A549 (cell line): ENCODE measurements at regions not wholly inside any gene's neighbourhood (a gene's known extent, or its start where the extent isn't known, plus 50 kb on each side); places are given as distances from the start of the nearest gene placed in this dataset.
"Not testable (repeated sequence)": the region's sequence is repeated elsewhere in the genome, so short reads cannot be mapped to it uniquely, and the experiment has no call there.

Source experiments
- ATAC-seq, 2 experiments: fragments of 200-7000 bp in 1 of 2; fragments of >200 bp in 1 of 2; cut with Nextera tagmentation in 1 of 2; cut with Tn5 transposase in 1 of 2; 3 replicates each; pipeline versions ENCODE4 v1.8.0 to v1.9.1; 2018 to 2020; ENCODE audit warnings: mild to moderate bottlenecking in 1 of 2, moderate library complexity in 1 of 2
- CTCF ChIA-PET: fragments of 300-600 bp; sonication (Branson Sonifier 250); formaldehyde crosslinking; extraction: SDS; loops from one replicate; lab custom pipeline; 2021; ENCODE audit warnings: antibody characterized with exemption, inconsistent platforms; lab: Yijun Ruan, JAX
- POLR2A ChIA-PET: fragments of 350-600 bp; formaldehyde crosslinking; extraction: SDS; loops from one replicate; lab custom pipeline; 2021; ENCODE audit warnings: antibody characterized with exemption, inconsistent platforms; lab: Yijun Ruan, JAX
- DNase-seq, 2 experiments: peaks; one replicate each; pipeline versions ENCODE4 v3.0.0 to v3.0.0-alpha.2; 2011 to 2016; ENCODE audit warnings: low read depth in 1 of 2, low spot score in 1 of 2
- FAIRE-seq: peaks from 2 replicates; lab custom pipeline; 2011; peaks lifted over from hg19 to GRCh38; lab: Jason Lieb, UNC
- H3K27ac ChIP-seq, 2 experiments: fragments of >200 bp; sonication (Bioruptor Twin); formaldehyde crosslinking; 3 replicates each; pipeline ENCODE4 v1.5.1; 2016 to 2017
- H3K4me1 ChIP-seq: fragments of >200 bp; sonication (Bioruptor Twin); formaldehyde crosslinking; 3 replicates; pipeline ENCODE4 v1.6.1; 2016
- H3K4me2 ChIP-seq: fragments of >200 bp; sonication (Bioruptor Twin); formaldehyde crosslinking; 3 replicates; pipeline ENCODE4 v1.6.1; 2016
- H3K4me3 ChIP-seq: fragments of >200 bp; sonication (Bioruptor Twin); formaldehyde crosslinking; 3 replicates; pipeline ENCODE4 v1.5.1; 2016
- H3K9me3 ChIP-seq: fragments of >200 bp; sonication (Bioruptor Twin); formaldehyde crosslinking; 3 replicates; pipeline ENCODE4 v1.6.1; 2016
- CEBPB ChIP-seq, 2 experiments: fragments of >200 bp in 1 of 2; sonication (Bioruptor Twin) in 1 of 2; formaldehyde crosslinking in 1 of 2; IDR thresholded peaks; 2 replicates each; pipeline ENCODE4 v1.6.1; 2012 to 2016
- CHD2 ChIP-seq: fragments of 150-350 bp; IDR thresholded peaks from 2 replicates; pipeline ENCODE4 v1.6.1; 2014; ENCODE audit warnings: low read length; ENCODE audit not compliant: partially characterized antibody
- CTCF ChIP-seq: fragments of >200 bp; sonication (Bioruptor Twin); formaldehyde crosslinking; IDR thresholded peaks from 3 replicates; pipeline ENCODE4 v1.5.1; 2016
- EHF ChIP-seq: fragments of 250-450 bp; sonication (Bioruptor Pico); IDR thresholded peaks from 2 replicates; pipeline ENCODE4 v1.5.0; 2020; ENCODE audit warnings: mild to moderate bottlenecking
- EHMT2 ChIP-seq: fragments of 200-600 bp; sonication (generic); IDR thresholded peaks from 2 replicates; pipeline ENCODE4 v1.6.1; 2016; ENCODE audit warnings: antibody characterized with exemption, low read depth, mild to moderate bottlenecking, moderate library complexity
- ELK1 ChIP-seq: fragments of 150-350 bp; IDR thresholded peaks from 2 replicates; pipeline ENCODE4 v1.6.1; 2014; ENCODE audit warnings: low read depth, mild to moderate bottlenecking, low read length
- ESRRA ChIP-seq: fragments of 150-350 bp; IDR thresholded peaks from 2 replicates; pipeline ENCODE4 v1.6.1; 2014; ENCODE audit warnings: mild to moderate bottlenecking, low read length, borderline replicate concordance
- GATA3 ChIP-seq: IDR thresholded peaks from 2 replicates; pipeline ENCODE4 v1.6.1; 2012; ENCODE audit warnings: borderline replicate concordance
- HDAC2 ChIP-seq: fragments of 200-600 bp; sonication (generic); IDR thresholded peaks from 2 replicates; pipeline ENCODE4 v1.6.1; 2016
- HEYL ChIP-seq: fragments of 250-450 bp; sonication (Bioruptor Pico); IDR thresholded peaks from 2 replicates; pipeline ENCODE4 v1.8.0; 2021; ENCODE audit warnings: mild to moderate bottlenecking, moderate library complexity
- HOXA7 ChIP-seq: fragments of 250-450 bp; sonication (Bioruptor Pico); IDR thresholded peaks from 2 replicates; pipeline ENCODE4 v1.5.0; 2020; ENCODE audit warnings: mild to moderate bottlenecking, moderate library complexity
- HOXB13 ChIP-seq: fragments of 250-450 bp; sonication (Bioruptor Pico); IDR thresholded peaks from 2 replicates; pipeline ENCODE4 v1.5.0; 2020; ENCODE audit warnings: low read depth, mild to moderate bottlenecking, moderate library complexity
- JUN ChIP-seq, 2 experiments: fragments of >200 bp; sonication (Bioruptor Twin); formaldehyde crosslinking; IDR thresholded peaks; 2 replicates in 1 of 2; 3 replicates in 1 of 2; pipeline ENCODE4 v1.6.1; 2016 to 2017
- MAFK ChIP-seq: fragments of 450-650 bp; IDR thresholded peaks from 2 replicates; pipeline ENCODE4 v1.6.1; 2014; ENCODE audit not compliant: partially characterized antibody
- NR3C1 ChIP-seq: fragments of >200 bp; sonication (Bioruptor Twin); formaldehyde crosslinking; IDR thresholded peaks from 3 replicates; pipeline ENCODE4 v1.6.1; 2017
- POLR2A ChIP-seq: IDR thresholded peaks from 2 replicates; pipeline ENCODE4 v1.6.1; 2012; ENCODE audit warnings: mild to moderate bottlenecking, low read length
- RARB ChIP-seq: fragments of 250-450 bp; sonication (Bioruptor Pico); IDR thresholded peaks from 2 replicates; pipeline ENCODE4 v1.8.0; 2021; ENCODE audit warnings: mild to moderate bottlenecking, moderate library complexity
- RCOR1 ChIP-seq: fragments of 150-350 bp; IDR thresholded peaks from 2 replicates; pipeline ENCODE4 v1.6.1; 2014; ENCODE audit warnings: antibody characterized with exemption, low read length, low read depth
- SMC3 ChIP-seq: fragments of >200 bp; sonication (Bioruptor Twin); formaldehyde crosslinking; IDR thresholded peaks from 3 replicates; pipeline ENCODE4 v1.6.1; 2018; ENCODE audit warnings: inconsistent platforms
- TFCP2L1 ChIP-seq: fragments of 250-450 bp; sonication (Bioruptor Pico); IDR thresholded peaks from 2 replicates; pipeline ENCODE4 v1.5.0; 2021; ENCODE audit warnings: mild to moderate bottlenecking
- ZC3H11A ChIP-seq: fragments of 450-650 bp; IDR thresholded peaks from 2 replicates; pipeline ENCODE4 v1.6.1; 2014; ENCODE audit warnings: antibody characterized with exemption, mild to moderate bottlenecking
- ZSCAN20 ChIP-seq: fragments of 250-450 bp; sonication (Bioruptor Pico); IDR thresholded peaks from 2 replicates; pipeline ENCODE4 v1.8.0; 2022; ENCODE audit warnings: mild to moderate bottlenecking, moderate library complexity
- WGBS: methylation state at CpG from one replicate; pipeline ENCODE4 v1.1.6; 2017; ENCODE audit errors: missing lambda C conversion rate; 5-methylcytosine and 5-hydroxymethylcytosine counted together

- H3K4me3 ChIP-seq = no peak overlapping the region
- no peaks in the 10 kb centered on the region for H3K4me1 ChIP-seq
- no peak overlapping the region for H3K27ac ChIP-seq
- no peak overlapping the region for H3K4me2 ChIP-seq
- POLR2A ChIA-PET = no interaction called here
- FAIRE-seq (no peak), DNase-seq (no peak), ATAC-seq (no peak)
- TF ChIP-seq GATA3 (no peak), JUN (IDR thresholded peaks at IDR 0.05) (no peak), RCOR1 (no peak)
- no peaks in the 10 kb centered on the region for H3K9me3 ChIP-seq
- CTCF ChIA-PET = no interaction called here
Measured at GRCh38 chr6:8844968-8845367, 409.6 kb upstream of the SLC35B3 start.

- CTCF ChIA-PET = no interaction called here
- no peak for FAIRE-seq
- no peak overlapping the region for H3K4me3 ChIP-seq
- H3K9me3 ChIP-seq = no peaks in the 10 kb centered on the region
- no peak for ATAC-seq
- WGBS = 41% methylated on average over 7 of the region's 7 CpGs
- no peak for DNase-seq
- no peak overlapping the region for H3K4me2 ChIP-seq
- no peak for TF ChIP-seq CTCF
- no peak for TF ChIP-seq JUN (IDR thresholded peaks at IDR 0.05)
- peak in 1 of 2 experiments; percentile 42; a peak in 1 of 4 replicates for TF ChIP-seq CEBPB (IDR thresholded peaks at IDR 0.05)
- TF ChIP-seq, all 56 proteins: peak for 1
- POLR2A ChIA-PET = no interaction called here
- H3K27ac ChIP-seq = no peak overlapping the region
- H3K4me1 ChIP-seq = no peaks in the 10 kb centered on the region
Measured at GRCh38 chr6:8839626-8840025, 404.3 kb upstream of the SLC35B3 start.

GRCh38 chr6:8837343-8837742, 402.0 kb upstream of the SLC35B3 start:
- POLR2A ChIA-PET = no interaction called here
- WGBS = 42% methylated on average over 2 of the region's 2 CpGs
- no peak for TF ChIP-seq ZSCAN20 (CRISPR knock-in tag)
- no peak for TF ChIP-seq EHMT2
- no peak for TF ChIP-seq TFCP2L1 (CRISPR knock-in tag)
- no peak for TF ChIP-seq ESRRA
- no peak for TF ChIP-seq RARB
- TF ChIP-seq EHF (CRISPR knock-in tag) = no peak
- no peak for TF ChIP-seq SMC3

GRCh38 chr6:8832695-8833094, 397.4 kb upstream of the SLC35B3 start:
- ATAC-seq, FAIRE-seq, DNase-seq, H3K9me3 ChIP-seq, POLR2A ChIA-PET, CTCF ChIA-PET, H3K4me3 ChIP-seq, H3K4me2 ChIP-seq, H3K27ac ChIP-seq, H3K4me1 ChIP-seq: not testable (repeated sequence)
- TF ChIP-seq ZC3H11A = peak; percentile 40
- 19% methylated on average over 3 of the region's 3 CpGs for WGBS

More at GRCh38 chr6:8837343-8837742, 402.0 kb upstream of the SLC35B3 start:
- Histone ChIP-seq H3K4me2 (no peak overlapping the region), H3K4me1 (no peaks in the 10 kb centered on the region), H3K4me3 (no peak overlapping the region), H3K27ac (no peak overlapping the region), H3K9me3 (no peaks in the 10 kb centered on the region)
- no peak for FAIRE-seq
- CTCF ChIA-PET = no interaction called here
- ATAC-seq = no peak
- DNase-seq = no peak

GRCh38 chr6:8831366-8832152, 396.2 kb upstream of the SLC35B3 start:
- CTCF ChIA-PET = no interaction called here
- Histone ChIP-seq H3K9me3 (no peaks in the 10 kb centered on the region), H3K4me2 (no peak overlapping the region), H3K27ac (no peak overlapping the region), H3K4me3 (no peak overlapping the region), H3K4me1 (no peaks in the 10 kb centered on the region)
- no peak for ATAC-seq
- POLR2A ChIA-PET = no interaction called here
- no peak for FAIRE-seq
- no peak for DNase-seq
- 40% methylated on average over 11 of the region's 11 CpGs for WGBS
- TF ChIP-seq ELK1 (no peak), HEYL (CRISPR knock-in tag) (no peak), POLR2A (no peak), CEBPB (IDR thresholded peaks at IDR 0.05) (no peak), HDAC2 (no peak), HOXB13 (CRISPR knock-in tag) (no peak), NR3C1 (no peak), CTCF (no peak), HOXA7 (CRISPR knock-in tag) (no peak), RARB (no peak), ZSCAN20 (CRISPR knock-in tag) (no peak), GATA3 (no peak), CHD2 (no peak), MAFK (no peak)
